Gastroesophageal sphincter (tissue), 4 donors: ENCODE measurements at regions not wholly inside any gene's neighbourhood (a gene's known extent, or its start where the extent isn't known, plus 50 kb on each side); places are given as distances from the start of the nearest gene placed in this dataset.

ENCODE experiments used
- ATAC-seq: fragments of 150-250 bp; one replicate; pipeline ENCODE4 v1.9.1; 2016; ENCODE audit warnings: mild to moderate bottlenecking, moderate library complexity
- H3K27ac ChIP-seq, 4 donors: fragments of 200-600 bp; sonication (generic) in 3 of 4; 1 replicate in 3 of 4; 2 replicates in 1 of 4; pipeline ENCODE4 v1.5.1; 2016 to 2019
- H3K27me3 ChIP-seq: fragments of 200-600 bp; sonication (generic); one replicate; pipeline ENCODE4 v1.5.1; 2019
- H3K36me3 ChIP-seq, 2 donors: fragments of 200-600 bp; sonication (generic); one replicate each; pipeline ENCODE4 v1.5.1; 2019; ENCODE audit warnings: control low read depth in 1 of 2
- H3K4me1 ChIP-seq, 3 donors: fragments of 200-600 bp; sonication (generic); 1 replicate in 2 of 3; 2 replicates in 1 of 3; pipeline ENCODE4 v1.5.1; 2016 to 2019; ENCODE audit warnings: control low read depth in 2 of 3
- H3K4me3 ChIP-seq, 2 donors: fragments of 200-600 bp; sonication (generic); one replicate each; pipeline ENCODE4 v1.5.1; 2019; ENCODE audit warnings: mild to moderate bottlenecking in 1 of 2, moderate library complexity in 1 of 2
- H3K9me3 ChIP-seq, 3 donors: fragments of 200-600 bp; sonication (generic); one replicate each; pipeline ENCODE4 v1.5.1; 2017 to 2019; ENCODE audit warnings: control low read depth in 2 of 3
- CTCF ChIP-seq, 4 experiments: fragments of 200-600 bp in 2 of 4; fragments of 450-650 bp in 2 of 4; sonication (generic) in 1 of 4; IDR thresholded peaks; one replicate each; pipeline ENCODE4 v1.5.1; 2017 to 2019; ENCODE audit warnings: antibody characterized with exemption in 4 of 4, mild to moderate bottlenecking in 2 of 4, moderate library complexity in 2 of 4
- EP300 ChIP-seq: sonication (generic); formaldehyde crosslinking; IDR thresholded peaks from one replicate; pipeline ENCODE4 v1.6.1; 2017; ENCODE audit warnings: antibody characterized with exemption, mild to moderate bottlenecking
- POLR2A ChIP-seq, 2 donors: fragments of 450-650 bp; IDR thresholded peaks; one replicate each; pipeline ENCODE4 v1.6.1; 2017; ENCODE audit warnings: antibody characterized with exemption in 2 of 2, mild to moderate bottlenecking in 2 of 2, moderate library complexity in 1 of 2
- POLR2AphosphoS5 ChIP-seq: sonication (generic); formaldehyde crosslinking; IDR thresholded peaks from one replicate; pipeline ENCODE4 v1.6.1; 2017; ENCODE audit warnings: antibody characterized with exemption
- WGBS, 2 donors: methylation state at CpG; one replicate each; pipeline ENCODE4 v1.1.5; 2018; ENCODE audit warnings: low coverage in 1 of 2; 5-methylcytosine and 5-hydroxymethylcytosine counted together

- ATAC-seq = no peak
- 0 to 61% methylated on average over 1 to 4 of the region's 8 CpGs for WGBS, 2 donors
- H3K9me3 ChIP-seq = no peaks in the 10 kb centered on the region
- H3K27me3 ChIP-seq = no peaks in the 10 kb centered on the region
- H3K4me3 ChIP-seq = no peak overlapping the region
- H3K4me1 ChIP-seq = no peaks in the 10 kb centered on the region
- H3K36me3 ChIP-seq = no peaks in the 10 kb centered on the region
- TF ChIP-seq POLR2A (IDR thresholded peaks at IDR 0.05) = no peak
- no peak for TF ChIP-seq POLR2AphosphoS5
- no peak for TF ChIP-seq CTCF (IDR thresholded peaks at IDR 0.05)
- TF ChIP-seq EP300 = no peak
- no peak overlapping the region for H3K27ac ChIP-seq
Measured at GRCh38 chr5:2015961-2016360, 133.2 kb upstream of the IRX4 start.

GRCh38 chr5:2015124-2015848 lies 132.6 kb upstream of the IRX4 start:
- no peak overlapping the region for H3K4me3 ChIP-seq
- no peak overlapping the region for H3K27ac ChIP-seq
- ATAC-seq = no peak
- TF ChIP-seq POLR2AphosphoS5 = no peak
- TF ChIP-seq EP300 = no peak
- no peak for TF ChIP-seq CTCF (IDR thresholded peaks at IDR 0.05)
- no peak for TF ChIP-seq POLR2A (IDR thresholded peaks at IDR 0.05)
- WGBS, 2 donors = 68 to 84% methylated on average over 8 to 9 of the region's 13 CpGs
- no peaks in the 10 kb centered on the region for H3K36me3 ChIP-seq
- H3K4me1 ChIP-seq = no peaks in the 10 kb centered on the region
- H3K27me3 ChIP-seq = no peaks in the 10 kb centered on the region
- no peaks in the 10 kb centered on the region for H3K9me3 ChIP-seq

- no peak overlapping the region for H3K27ac ChIP-seq
- no peak overlapping the region for H3K4me3 ChIP-seq
- no peaks in the 10 kb centered on the region for H3K9me3 ChIP-seq
- H3K4me1 ChIP-seq = no peaks in the 10 kb centered on the region
- no peak for TF ChIP-seq POLR2AphosphoS5
- TF ChIP-seq POLR2A (IDR thresholded peaks at IDR 0.05) = no peak
- TF ChIP-seq CTCF (IDR thresholded peaks at IDR 0.05) = no peak
- TF ChIP-seq EP300 = no peak
- no peak for ATAC-seq
- H3K36me3 ChIP-seq = no peaks in the 10 kb centered on the region
- no peaks in the 10 kb centered on the region for H3K27me3 ChIP-seq
- WGBS, 2 donors = 74 to 78% methylated on average over 12 of the region's 12 CpGs
Measured at GRCh38 chr5:2014058-2014610, 131.4 kb upstream of the IRX4 start.

GRCh38 chr5:2013301-2014057 lies 130.8 kb upstream of the IRX4 start:
- H3K4me1 ChIP-seq = no peaks in the 10 kb centered on the region
- TF ChIP-seq CTCF (IDR thresholded peaks at IDR 0.05) (no peak), POLR2AphosphoS5 (no peak), POLR2A (IDR thresholded peaks at IDR 0.05) (no peak), EP300 (no peak)
- 59 to 76% methylated on average over 5 to 9 of the region's 18 CpGs for WGBS, 2 donors
- no peaks in the 10 kb centered on the region for H3K36me3 ChIP-seq
- H3K27ac ChIP-seq = no peak overlapping the region
- no peaks in the 10 kb centered on the region for H3K27me3 ChIP-seq
- H3K4me3 ChIP-seq = no peak overlapping the region
- H3K9me3 ChIP-seq = no peaks in the 10 kb centered on the region
- no peak for ATAC-seq
